Loucy (cell line): ENCODE measurements at regions not wholly inside any gene's neighbourhood (a gene's known extent, or its start where the extent isn't known, plus 50 kb on each side); places are given as distances from the start of the nearest gene placed in this dataset.
A peak's percentile ranks its signal among the peaks of the same experiment; 100 is the strongest.

Experiments
- H2AFZ ChIP-seq: fragments of 200-600 bp; sonication (generic); 2 replicates; pipeline ENCODE4 v1.6.0; 2016; ENCODE audit warnings: antibody characterized with exemption, mild to moderate bottlenecking, low read length, moderate library complexity
- H3F3A ChIP-seq: fragments of 200-600 bp; 2 replicates; pipeline ENCODE4 v1.6.0; 2016; ENCODE audit warnings: antibody characterized with exemption, low read depth, mild to moderate bottlenecking
- H3K27me3 ChIP-seq: fragments of 200-600 bp; sonication (generic); 2 replicates; pipeline ENCODE4 v1.6.1; 2014; ENCODE audit warnings: low read length, mild to moderate bottlenecking; ENCODE audit not compliant: insufficient read depth, poor library complexity, severe bottlenecking
- H3K36me3 ChIP-seq: fragments of 200-600 bp; sonication (generic); 2 replicates; pipeline ENCODE4 v1.6.1; 2016; ENCODE audit warnings: low read length; ENCODE audit not compliant: insufficient read depth
- H3K4me1 ChIP-seq: fragments of 200-600 bp; sonication (generic); 2 replicates; pipeline ENCODE4 v1.5.1; 2014; ENCODE audit warnings: low read length, mild to moderate bottlenecking; ENCODE audit not compliant: insufficient read depth, poor library complexity, severe bottlenecking
- H3K4me2 ChIP-seq: fragments of 200-600 bp; sonication (generic); 2 replicates; pipeline ENCODE4 v1.6.0; 2014; ENCODE audit warnings: antibody characterized with exemption, low read length, low read depth, mild to moderate bottlenecking; ENCODE audit not compliant: poor library complexity, severe bottlenecking
- H3K4me3 ChIP-seq: fragments of 200-600 bp; sonication (generic); 2 replicates; pipeline ENCODE4 v1.5.1; 2014; ENCODE audit warnings: low read length, mild to moderate bottlenecking, mixed read lengths; ENCODE audit not compliant: poor library complexity, severe bottlenecking
- H3K79me2 ChIP-seq: fragments of 200-600 bp; sonication (generic); 2 replicates; pipeline ENCODE4 v1.6.1; 2014; ENCODE audit warnings: low read length; ENCODE audit not compliant: insufficient read depth
- H3K9ac ChIP-seq: fragments of 200-600 bp; sonication (generic); 2 replicates; pipeline ENCODE4 v1.6.0; 2014; ENCODE audit warnings: mild to moderate bottlenecking, low read depth, low read length, moderate library complexity; ENCODE audit not compliant: poor library complexity, severe bottlenecking
- H3K9me2 ChIP-seq: fragments of 200-600 bp; sonication (generic); replicated peaks from 2 replicates; pipeline ENCODE4 v1.6.1; 2016; ENCODE audit warnings: low read depth, low read length, mixed read lengths
- H3K9me3 ChIP-seq: fragments of 200-600 bp; sonication (generic); 2 replicates; pipeline ENCODE4 v1.6.1; 2014; ENCODE audit warnings: mild to moderate bottlenecking, antibody characterized with exemption, low read length, low read depth; ENCODE audit not compliant: insufficient read depth
- H4K20me1 ChIP-seq: fragments of 200-600 bp; sonication (generic); 2 replicates; pipeline ENCODE4 v1.6.0; 2014; ENCODE audit warnings: antibody characterized with exemption, low read length, mild to moderate bottlenecking; ENCODE audit not compliant: insufficient read depth, poor library complexity, severe bottlenecking
- CTCF ChIP-seq: fragments of 200-600 bp; sonication (generic); conservative IDR thresholded peaks from 2 replicates; pipeline ENCODE4 v1.5.1; 2014; ENCODE audit warnings: mild to moderate bottlenecking, antibody characterized with exemption, low read length
- EZH2phosphoT487 ChIP-seq: fragments of 200-600 bp; IDR thresholded peaks from 2 replicates; pipeline ENCODE4 v1.6.1; 2018; ENCODE audit warnings: antibody characterized with exemption, mild to moderate bottlenecking, moderate library complexity, borderline replicate concordance

DNA sequence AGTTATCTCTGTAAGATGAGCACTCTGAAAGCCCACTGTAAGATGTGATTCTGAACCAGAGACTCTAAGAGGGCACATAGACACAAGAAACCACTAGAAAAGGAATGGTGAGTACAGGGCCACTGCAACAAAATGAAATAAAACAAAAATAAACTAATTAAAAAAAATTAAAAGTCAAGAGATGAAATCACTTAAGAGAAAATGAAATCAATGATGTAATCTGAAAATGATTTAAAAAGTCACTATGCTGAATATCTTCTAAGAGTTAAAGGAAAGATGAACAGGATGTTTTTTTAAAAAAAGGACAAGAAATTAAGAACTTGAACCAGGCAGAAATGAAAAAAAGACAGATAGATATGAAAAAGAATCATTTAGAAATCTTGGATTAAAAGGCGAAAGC lies 110.6 kb upstream of the OLIG2 start:
- no peak overlapping the region for H3K4me3 ChIP-seq
- H3K9ac ChIP-seq: no peak overlapping the region
- no peaks in the 10 kb centered on the region for H3F3A ChIP-seq
- no peaks in the 10 kb centered on the region for H3K4me1 ChIP-seq
- no peaks in the 10 kb centered on the region for H3K9me3 ChIP-seq
- no peaks in the 10 kb centered on the region for H4K20me1 ChIP-seq
- H2AFZ ChIP-seq: no peak overlapping the region
- no peaks in the 10 kb centered on the region for H3K9me2 ChIP-seq
- TF ChIP-seq CTCF (no peak), EZH2phosphoT487 (no peak)
- H3K79me2 ChIP-seq: no peaks in the 10 kb centered on the region
- no peaks in the 10 kb centered on the region for H3K36me3 ChIP-seq
- no peaks in the 10 kb centered on the region for H3K27me3 ChIP-seq
- no peak overlapping the region for H3K4me2 ChIP-seq

- H3K9me3 ChIP-seq: no peaks in the 10 kb centered on the region
- H3K4me1 ChIP-seq: no peaks in the 10 kb centered on the region
- H3K9ac ChIP-seq: no peak overlapping the region
- H3K4me3 ChIP-seq: no peak overlapping the region
- no peaks in the 10 kb centered on the region for H3K36me3 ChIP-seq
- no peaks in the 10 kb centered on the region for H3K79me2 ChIP-seq
- no peak overlapping the region for H3K4me2 ChIP-seq
- no peaks in the 10 kb centered on the region for H3K9me2 ChIP-seq
- no peak overlapping the region for H2AFZ ChIP-seq
- TF ChIP-seq CTCF (no peak), EZH2phosphoT487 (no peak)
- H3F3A ChIP-seq: no peaks in the 10 kb centered on the region
- H4K20me1 ChIP-seq: no peaks in the 10 kb centered on the region
- H3K27me3 ChIP-seq: no peaks in the 10 kb centered on the region
Measured at GRCh38 chr21:32916088-32916487, 109.6 kb upstream of the OLIG2 start.

GRCh38 chr21:32916522-32917099 lies 109.1 kb upstream of the OLIG2 start:
- H2AFZ ChIP-seq: no peak overlapping the region
- no peaks in the 10 kb centered on the region for H3K27me3 ChIP-seq
- H3K79me2 ChIP-seq: no peaks in the 10 kb centered on the region
- no peaks in the 10 kb centered on the region for H3K9me3 ChIP-seq
- H3K9ac ChIP-seq: no peak overlapping the region
- H4K20me1 ChIP-seq: no peaks in the 10 kb centered on the region
- no peaks in the 10 kb centered on the region for H3K4me1 ChIP-seq
- no peaks in the 10 kb centered on the region for H3F3A ChIP-seq
- H3K36me3 ChIP-seq: no peaks in the 10 kb centered on the region
- no peak overlapping the region for H3K4me2 ChIP-seq
- H3K9me2 ChIP-seq: no peaks in the 10 kb centered on the region
- no peak overlapping the region for H3K4me3 ChIP-seq
- no peak for TF ChIP-seq EZH2phosphoT487
- peak; percentile 75 for TF ChIP-seq CTCF
